Chondrocyte (in vitro differentiated cells): ENCODE measurements at regions not wholly inside any gene's neighbourhood (a gene's known extent, or its start where the extent isn't known, plus 50 kb on each side); places are given as distances from the start of the nearest gene placed in this dataset.

ENCODE experiments used
- DNase-seq: peaks from one replicate; pipeline ENCODE4 v3.0.0; 2021; ENCODE audit warnings: mixed read lengths, low spot score
- H3K27ac Mint-ChIP-seq: one replicate; pipeline ENCODE4 v1.8.0; 2021; ENCODE audit warnings: mild to moderate bottlenecking, moderate library complexity, mixed read lengths; ENCODE audit not compliant: unreplicated experiment
- H3K27me3 Mint-ChIP-seq: 2 replicates; pipeline ENCODE4 v1.8.0; 2021; ENCODE audit warnings: low read depth, mixed read lengths
- H3K36me3 Mint-ChIP-seq: 2 replicates; pipeline ENCODE4 v1.8.0; 2021; ENCODE audit warnings: low read depth, mixed read lengths
- H3K4me1 Mint-ChIP-seq: 2 replicates; pipeline ENCODE4 v1.8.0; 2021; ENCODE audit warnings: low read depth, mild to moderate bottlenecking, mixed read lengths
- H3K4me3 Mint-ChIP-seq: one replicate; pipeline ENCODE4 v1.8.0; 2021; ENCODE audit warnings: mild to moderate bottlenecking, moderate library complexity, mixed read lengths; ENCODE audit not compliant: unreplicated experiment
- H3K9me3 Mint-ChIP-seq: 2 replicates; pipeline ENCODE4 v1.8.0; 2021; ENCODE audit warnings: low read depth, mixed read lengths
- TF ChIP-seq, protein P1 (sequence below): fragments of 200-600 bp; sonication (generic); IDR thresholded peaks from 2 replicates; pipeline ENCODE4 v1.5.0; 2021; ENCODE audit warnings: antibody characterized with exemption, mild to moderate bottlenecking, moderate library complexity

DNA sequence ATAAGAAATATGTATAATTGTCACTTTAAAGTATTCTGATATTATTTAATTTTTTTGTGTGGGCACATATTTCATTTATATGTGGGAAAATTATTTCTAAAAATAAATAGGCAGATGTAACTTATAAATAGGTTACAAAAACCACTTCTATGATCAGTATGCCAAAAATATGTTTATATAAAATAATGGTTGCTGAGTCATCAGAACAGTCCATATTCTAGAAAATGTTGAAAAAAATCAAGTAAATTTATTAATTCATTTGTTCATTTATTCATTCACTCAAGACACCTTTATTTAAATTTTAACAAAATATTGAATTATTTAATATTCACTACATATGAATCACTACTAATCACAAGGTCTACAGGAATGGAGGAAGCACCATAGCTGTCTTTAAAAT lies 1387.3 kb upstream of the C9orf72 start:
- Mint-ChIP-seq H3K4me3 (no peak overlapping the region), H3K36me3 (no peaks in the 10 kb centered on the region), H3K9me3 (no peaks in the 10 kb centered on the region), H3K27me3 (peaks cover 5% of the 10 kb centered on the region), H3K27ac (no peak overlapping the region), H3K4me1 (no peaks in the 10 kb centered on the region)
- no peak for DNase-seq
- TF ChIP-seq, protein P1, sequence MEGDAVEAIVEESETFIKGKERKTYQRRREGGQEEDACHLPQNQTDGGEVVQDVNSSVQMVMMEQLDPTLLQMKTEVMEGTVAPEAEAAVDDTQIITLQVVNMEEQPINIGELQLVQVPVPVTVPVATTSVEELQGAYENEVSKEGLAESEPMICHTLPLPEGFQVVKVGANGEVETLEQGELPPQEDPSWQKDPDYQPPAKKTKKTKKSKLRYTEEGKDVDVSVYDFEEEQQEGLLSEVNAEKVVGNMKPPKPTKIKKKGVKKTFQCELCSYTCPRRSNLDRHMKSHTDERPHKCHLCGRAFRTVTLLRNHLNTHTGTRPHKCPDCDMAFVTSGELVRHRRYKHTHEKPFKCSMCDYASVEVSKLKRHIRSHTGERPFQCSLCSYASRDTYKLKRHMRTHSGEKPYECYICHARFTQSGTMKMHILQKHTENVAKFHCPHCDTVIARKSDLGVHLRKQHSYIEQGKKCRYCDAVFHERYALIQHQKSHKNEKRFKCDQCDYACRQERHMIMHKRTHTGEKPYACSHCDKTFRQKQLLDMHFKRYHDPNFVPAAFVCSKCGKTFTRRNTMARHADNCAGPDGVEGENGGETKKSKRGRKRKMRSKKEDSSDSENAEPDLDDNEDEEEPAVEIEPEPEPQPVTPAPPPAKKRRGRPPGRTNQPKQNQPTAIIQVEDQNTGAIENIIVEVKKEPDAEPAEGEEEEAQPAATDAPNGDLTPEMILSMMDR: no peak

DNA sequence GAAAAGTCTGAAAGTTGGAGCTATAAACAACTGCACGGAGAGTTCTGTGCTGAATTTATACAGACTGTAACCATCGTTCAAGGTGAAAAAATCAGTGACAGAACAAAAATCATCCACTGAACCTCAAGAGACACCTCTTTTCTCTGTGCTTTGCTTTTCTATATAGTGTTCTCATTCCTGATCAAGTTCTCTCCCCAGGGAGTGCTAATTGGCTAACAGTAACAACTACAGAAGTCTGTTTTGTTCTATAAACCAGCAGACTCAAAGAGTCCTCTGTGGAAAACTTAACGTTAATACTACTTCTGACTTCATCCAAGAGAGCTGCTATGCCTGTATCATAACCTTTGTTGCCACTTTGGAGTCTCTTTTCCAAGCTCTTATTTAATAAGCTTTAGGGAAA lies 1388.3 kb upstream of the C9orf72 start:
- Mint-ChIP-seq H3K4me1 (no peaks in the 10 kb centered on the region), H3K27ac (no peak overlapping the region), H3K4me3 (no peak overlapping the region), H3K36me3 (no peaks in the 10 kb centered on the region), H3K9me3 (no peaks in the 10 kb centered on the region), H3K27me3 (peaks cover 5% of the 10 kb centered on the region)
- TF ChIP-seq, protein P1: no peak
- no peak for DNase-seq

- Mint-ChIP-seq H3K27me3 (no peaks in the 10 kb centered on the region), H3K4me1 (no peaks in the 10 kb centered on the region), H3K9me3 (no peaks in the 10 kb centered on the region), H3K4me3 (no peak overlapping the region), H3K36me3 (no peaks in the 10 kb centered on the region), H3K27ac (no peak overlapping the region)
- DNase-seq: no peak
- TF ChIP-seq, protein P1: no peak
Measured at GRCh38 chr9:28967226-28967625, 1393.9 kb upstream of the C9orf72 start.

DNA sequence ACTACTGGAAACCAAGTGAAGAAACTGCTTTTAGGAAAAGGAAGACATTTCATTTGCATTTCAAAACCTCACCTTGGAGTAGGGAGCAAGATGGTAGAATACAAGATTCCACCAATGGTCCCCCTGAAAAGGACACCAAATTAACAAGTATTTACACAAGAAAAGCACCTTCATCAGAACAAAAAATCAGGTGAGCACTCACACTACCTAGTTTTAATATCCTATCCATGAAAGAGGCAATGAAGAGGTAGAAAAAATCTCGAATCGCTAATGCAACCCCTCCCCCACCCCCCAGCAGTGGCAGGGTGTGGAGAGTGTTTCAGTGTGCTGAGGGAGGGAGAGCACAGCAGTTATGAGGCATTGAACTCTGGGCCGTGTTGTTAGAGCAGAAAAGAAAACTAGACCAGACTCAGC lies 1397.0 kb upstream of the C9orf72 start:
- H3K4me1 Mint-ChIP-seq: no peaks in the 10 kb centered on the region
- H3K9me3 Mint-ChIP-seq: no peaks in the 10 kb centered on the region
- no peak overlapping the region for H3K4me3 Mint-ChIP-seq
- no peaks in the 10 kb centered on the region for H3K36me3 Mint-ChIP-seq
- no peak overlapping the region for H3K27ac Mint-ChIP-seq
- DNase-seq: no peak
- TF ChIP-seq, protein P1: no peak
- no peaks in the 10 kb centered on the region for H3K27me3 Mint-ChIP-seq

DNA sequence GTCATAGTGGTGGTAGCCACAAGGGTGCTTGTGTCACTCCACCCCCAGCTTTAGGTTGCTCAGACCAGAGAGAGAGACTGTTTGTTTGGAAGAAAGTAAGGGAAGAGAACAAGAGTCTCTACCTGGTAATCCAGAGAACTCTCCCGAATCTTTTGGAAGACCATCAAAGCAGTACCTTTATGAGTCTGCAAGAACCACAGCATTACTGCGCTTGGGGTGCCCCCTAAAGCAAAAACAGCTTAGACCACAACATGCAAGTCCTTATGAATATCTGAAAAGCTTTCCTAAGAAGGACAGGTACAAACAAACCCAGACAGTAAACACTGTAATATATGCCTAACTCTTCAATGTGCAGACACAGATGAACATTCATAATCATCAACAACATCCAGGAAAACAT lies 1398.6 kb upstream of the C9orf72 start:
- Mint-ChIP-seq H3K4me3 (no peak overlapping the region), H3K4me1 (no peaks in the 10 kb centered on the region), H3K27me3 (no peaks in the 10 kb centered on the region), H3K9me3 (no peaks in the 10 kb centered on the region), H3K36me3 (no peaks in the 10 kb centered on the region), H3K27ac (no peak overlapping the region)
- TF ChIP-seq, protein P1: no peak
- no peak for DNase-seq
